Fibroblast of villous mesenchyme (primary cell): ENCODE measurements at regions not wholly inside any gene's neighbourhood (a gene's known extent, or its start where the extent isn't known, plus 50 kb on each side); places are given as distances from the start of the nearest gene placed in this dataset.
A peak's percentile ranks its signal among the peaks of the same experiment; 100 is the strongest.

Source experiments
- DNase-seq: peaks from one replicate; pipeline ENCODE4 v3.0.0-alpha.2; 2010; ENCODE audit warnings: low read depth
- H3K4me3 ChIP-seq: 2 replicates; pipeline ENCODE4 v1.5.1; 2011; ENCODE audit warnings: low read depth, mild to moderate bottlenecking, low read length
- CTCF ChIP-seq: IDR thresholded peaks from 2 replicates; pipeline ENCODE4 v1.5.1; 2012; ENCODE audit warnings: low read depth, mild to moderate bottlenecking, low read length; ENCODE audit not compliant: insufficient read depth

- peak; percentile 44 for DNase-seq
- H3K4me3 ChIP-seq, result peak overlapping the region; percentile 73
- TF ChIP-seq CTCF, result no peak
Measured at GRCh38 chr10:29734962-29735627, 100.3 kb upstream of the SVIL start.

- no peak for TF ChIP-seq CTCF
- no peak for DNase-seq
- H3K4me3 ChIP-seq, result peak overlapping the region; percentile 73
Measured at GRCh38 chr10:29734640-29734961, 99.8 kb upstream of the SVIL start.

GRCh38 chr10:29733323-29733722 lies 98.6 kb upstream of the SVIL start:
- no peak overlapping the region for H3K4me3 ChIP-seq
- no peak for TF ChIP-seq CTCF
- no peak for DNase-seq

- no peak overlapping the region for H3K4me3 ChIP-seq
- no peak for TF ChIP-seq CTCF
Measured at GRCh38 chr10:29732918-29733317, 98.1 kb upstream of the SVIL start.

GRCh38 chr10:29731760-29732159 lies 97.0 kb upstream of the SVIL start:
- no peak for DNase-seq
- TF ChIP-seq CTCF, result no peak
- H3K4me3 ChIP-seq, result no peak overlapping the region

More at GRCh38 chr10:29732918-29733317, 98.1 kb upstream of the SVIL start:
- no peak for DNase-seq

- no peak overlapping the region for H3K4me3 ChIP-seq
- DNase-seq, result peak; percentile 86
- no peak for TF ChIP-seq CTCF
Measured at GRCh38 chr10:29730969-29731368, 96.2 kb upstream of the SVIL start.

GRCh38 chr10:29730458-29730857 lies 95.7 kb upstream of the SVIL start:
- peak; percentile 82 for DNase-seq
- no peak overlapping the region for H3K4me3 ChIP-seq
- no peak for TF ChIP-seq CTCF
